ENCODE measurements at regions not wholly inside any gene's neighbourhood (a gene's known extent, or its start where the extent isn't known, plus 50 kb on each side); places are given as distances from the start of the nearest gene placed in this dataset.
"Not testable (repeated sequence)": the region's sequence is repeated elsewhere in the genome, so short reads cannot be mapped to it uniquely, and the experiment has no call there.

GRCh38 chr4:59409647-59410046 lies 1790.5 kb upstream of the ADGRL3 start:
- Histone ChIP-seq H3K9ac (ENCODE audit: low read length) (no peak overlapping the region), H3K4me1 (ENCODE audit: control insufficient read depth, insufficient read depth, low read length) (no peaks in the 10 kb centered on the region), H3K27ac (ENCODE audit: low read depth, low read length) (no peak overlapping the region), H3K36me3 (ENCODE audit: control insufficient read depth, insufficient read depth, low read length) (no peaks in the 10 kb centered on the region), H3K4me3 (ENCODE audit: low read length) (no peak overlapping the region), H3K27me3 (ENCODE audit: control insufficient read depth, insufficient read depth, low read length) (no peaks in the 10 kb centered on the region)

- Histone ChIP-seq H3K27ac (ENCODE audit: low read depth, low read length) (no peak overlapping the region), H3K27me3 (ENCODE audit: control insufficient read depth, insufficient read depth, low read length) (no peaks in the 10 kb centered on the region), H3K36me3 (ENCODE audit: control insufficient read depth, insufficient read depth, low read length) (no peaks in the 10 kb centered on the region), H3K9ac (ENCODE audit: low read length) (no peak overlapping the region), H3K4me1 (ENCODE audit: control insufficient read depth, insufficient read depth, low read length) (no peaks in the 10 kb centered on the region), H3K4me3 (ENCODE audit: low read length) (no peak overlapping the region)
Observed at GRCh38 chr4:59412739-59413138, 1787.4 kb upstream of the ADGRL3 start.

- Histone ChIP-seq H3K4me1 (ENCODE audit: control insufficient read depth, insufficient read depth, low read length) (no peaks in the 10 kb centered on the region), H3K27ac (ENCODE audit: low read depth, low read length) (no peak overlapping the region), H3K27me3 (ENCODE audit: control insufficient read depth, insufficient read depth, low read length) (no peaks in the 10 kb centered on the region), H3K36me3 (ENCODE audit: control insufficient read depth, insufficient read depth, low read length) (no peaks in the 10 kb centered on the region), H3K9ac (ENCODE audit: low read length) (no peak overlapping the region), H3K4me3 (ENCODE audit: low read length) (no peak overlapping the region)
Observed at GRCh38 chr4:59455751-59456150, 1744.4 kb upstream of the ADGRL3 start.

- Histone ChIP-seq H3K27me3 (ENCODE audit: control insufficient read depth, insufficient read depth, low read length) (no peaks in the 10 kb centered on the region), H3K27ac (ENCODE audit: low read depth, low read length) (no peak overlapping the region), H3K9ac (ENCODE audit: low read length) (no peak overlapping the region), H3K36me3 (ENCODE audit: control insufficient read depth, insufficient read depth, low read length) (no peaks in the 10 kb centered on the region), H3K4me1 (ENCODE audit: control insufficient read depth, insufficient read depth, low read length) (no peaks in the 10 kb centered on the region), H3K4me3 (ENCODE audit: low read length) (no peak overlapping the region)
Observed at GRCh38 chr4:59457576-59457975, 1742.5 kb upstream of the ADGRL3 start.

- Histone ChIP-seq H3K27me3 (ENCODE audit: control insufficient read depth, insufficient read depth, low read length) (no peaks in the 10 kb centered on the region), H3K4me1 (ENCODE audit: control insufficient read depth, insufficient read depth, low read length) (no peaks in the 10 kb centered on the region), H3K4me3 (ENCODE audit: low read length) (no peak overlapping the region), H3K36me3 (ENCODE audit: control insufficient read depth, insufficient read depth, low read length) (no peaks in the 10 kb centered on the region), H3K27ac (ENCODE audit: low read depth, low read length) (no peak overlapping the region), H3K9ac (ENCODE audit: low read length) (no peak overlapping the region)
Observed at GRCh38 chr4:59484944-59485343, 1715.2 kb upstream of the ADGRL3 start.

GRCh38 chr4:59500103-59500502 lies 1700.0 kb upstream of the ADGRL3 start:
- no peaks in the 10 kb centered on the region for H3K36me3 ChIP-seq (ENCODE audit: control insufficient read depth, insufficient read depth, low read length)
- no peaks in the 10 kb centered on the region for H3K27me3 ChIP-seq (ENCODE audit: control insufficient read depth, insufficient read depth, low read length)
- no peak overlapping the region for H3K9ac ChIP-seq (ENCODE audit: low read length)
- H3K4me3 ChIP-seq (ENCODE audit: low read length): no peak overlapping the region
- H3K27ac ChIP-seq (ENCODE audit: low read depth, low read length): no peak overlapping the region
- H3K4me1 ChIP-seq (ENCODE audit: control insufficient read depth, insufficient read depth, low read length): no peaks in the 10 kb centered on the region

- H3K27ac ChIP-seq (ENCODE audit: low read depth, low read length): no peak overlapping the region
- H3K27me3 ChIP-seq (ENCODE audit: control insufficient read depth, insufficient read depth, low read length): no peaks in the 10 kb centered on the region
- H3K36me3 ChIP-seq (ENCODE audit: control insufficient read depth, insufficient read depth, low read length): no peaks in the 10 kb centered on the region
- no peak overlapping the region for H3K9ac ChIP-seq (ENCODE audit: low read length)
- H3K4me3 ChIP-seq (ENCODE audit: low read length): no peak overlapping the region
- H3K4me1 ChIP-seq (ENCODE audit: control insufficient read depth, insufficient read depth, low read length): no peaks in the 10 kb centered on the region
Observed at GRCh38 chr4:59503731-59504130, 1696.4 kb upstream of the ADGRL3 start.

GRCh38 chr4:59511809-59512208 lies 1688.3 kb upstream of the ADGRL3 start:
- H3K27me3 ChIP-seq (ENCODE audit: control insufficient read depth, insufficient read depth, low read length); H3K9ac ChIP-seq (ENCODE audit: low read length); H3K36me3 ChIP-seq (ENCODE audit: control insufficient read depth, insufficient read depth, low read length); H3K4me3 ChIP-seq (ENCODE audit: low read length); H3K4me1 ChIP-seq (ENCODE audit: control insufficient read depth, insufficient read depth, low read length); H3K27ac ChIP-seq (ENCODE audit: low read depth, low read length): not testable (repeated sequence)

GRCh38 chr4:59517007-59517406 lies 1683.1 kb upstream of the ADGRL3 start:
- H3K9ac ChIP-seq (ENCODE audit: low read length): no peak overlapping the region
- H3K36me3 ChIP-seq (ENCODE audit: control insufficient read depth, insufficient read depth, low read length): no peaks in the 10 kb centered on the region
- H3K4me1 ChIP-seq (ENCODE audit: control insufficient read depth, insufficient read depth, low read length): no peaks in the 10 kb centered on the region
- no peak overlapping the region for H3K27ac ChIP-seq (ENCODE audit: low read depth, low read length)
- H3K27me3 ChIP-seq (ENCODE audit: control insufficient read depth, insufficient read depth, low read length): no peaks in the 10 kb centered on the region
- H3K4me3 ChIP-seq (ENCODE audit: low read length): no peak overlapping the region

- Histone ChIP-seq H3K27me3 (ENCODE audit: control insufficient read depth, insufficient read depth, low read length) (no peaks in the 10 kb centered on the region), H3K9ac (ENCODE audit: low read length) (no peak overlapping the region), H3K36me3 (ENCODE audit: control insufficient read depth, insufficient read depth, low read length) (no peaks in the 10 kb centered on the region), H3K4me1 (ENCODE audit: control insufficient read depth, insufficient read depth, low read length) (no peaks in the 10 kb centered on the region), H3K27ac (ENCODE audit: low read depth, low read length) (no peak overlapping the region), H3K4me3 (ENCODE audit: low read length) (no peak overlapping the region)
Observed at GRCh38 chr4:59518005-59518823, 1681.9 kb upstream of the ADGRL3 start.

GRCh38 chr4:59525885-59526284 lies 1674.2 kb upstream of the ADGRL3 start:
- Histone ChIP-seq H3K4me3 (ENCODE audit: low read length) (no peak overlapping the region), H3K4me1 (ENCODE audit: control insufficient read depth, insufficient read depth, low read length) (no peaks in the 10 kb centered on the region), H3K9ac (ENCODE audit: low read length) (no peak overlapping the region), H3K27ac (ENCODE audit: low read depth, low read length) (no peak overlapping the region), H3K36me3 (ENCODE audit: control insufficient read depth, insufficient read depth, low read length) (no peaks in the 10 kb centered on the region), H3K27me3 (ENCODE audit: control insufficient read depth, insufficient read depth, low read length) (no peaks in the 10 kb centered on the region)

GRCh38 chr4:59535541-59535940 lies 1664.6 kb upstream of the ADGRL3 start:
- Histone ChIP-seq H3K27ac (ENCODE audit: low read depth, low read length) (no peak overlapping the region), H3K9ac (ENCODE audit: low read length) (no peak overlapping the region), H3K27me3 (ENCODE audit: control insufficient read depth, insufficient read depth, low read length) (no peaks in the 10 kb centered on the region)

GRCh38 chr4:59536428-59536827 lies 1663.7 kb upstream of the ADGRL3 start:
- H3K36me3 ChIP-seq (ENCODE audit: control insufficient read depth, insufficient read depth, low read length): no peaks in the 10 kb centered on the region
- H3K4me1 ChIP-seq (ENCODE audit: control insufficient read depth, insufficient read depth, low read length): no peaks in the 10 kb centered on the region
- H3K4me3 ChIP-seq (ENCODE audit: low read length): no peak overlapping the region
- H3K27me3 ChIP-seq (ENCODE audit: control insufficient read depth, insufficient read depth, low read length): no peaks in the 10 kb centered on the region
- no peak overlapping the region for H3K9ac ChIP-seq (ENCODE audit: low read length)
- no peak overlapping the region for H3K27ac ChIP-seq (ENCODE audit: low read depth, low read length)

More at GRCh38 chr4:59535541-59535940, 1664.6 kb upstream of the ADGRL3 start:
- Histone ChIP-seq H3K36me3 (ENCODE audit: control insufficient read depth, insufficient read depth, low read length) (no peaks in the 10 kb centered on the region), H3K4me3 (ENCODE audit: low read length) (no peak overlapping the region), H3K4me1 (ENCODE audit: control insufficient read depth, insufficient read depth, low read length) (no peaks in the 10 kb centered on the region)
